H9 (cell line): ENCODE measurements at regions not wholly inside any gene's neighbourhood (a gene's known extent, or its start where the extent isn't known, plus 50 kb on each side); places are given as distances from the start of the nearest gene placed in this dataset.

Experiments
- DNase-seq: peaks from one replicate; pipeline ENCODE4 v3.0.0-alpha.2; 2017
- H2AFZ ChIP-seq: one replicate; pipeline ENCODE4 v1.6.1; 2013; ENCODE audit warnings: mild to moderate bottlenecking, low read length, control low read depth, moderate library complexity
- H2AK5ac ChIP-seq: 2 replicates; pipeline ENCODE4 v1.6.1; 2013; ENCODE audit warnings: low read length, control low read depth, mixed read lengths; ENCODE audit not compliant: insufficient read length
- H2BK120ac ChIP-seq: one replicate; pipeline ENCODE4 v1.6.1; 2013; ENCODE audit warnings: low read depth, mild to moderate bottlenecking, low read length, control low read depth, inconsistent platforms; ENCODE audit not compliant: poor library complexity, severe bottlenecking
- H2BK12ac ChIP-seq: 2 replicates; pipeline ENCODE4 v1.6.1; 2013; ENCODE audit warnings: low read length, control low read depth, mixed read lengths, low read depth; ENCODE audit not compliant: insufficient read length
- H2BK15ac ChIP-seq: 2 replicates; pipeline ENCODE4 v1.6.1; 2013; ENCODE audit warnings: low read depth, low read length, control low read depth
- H2BK20ac ChIP-seq: one replicate; pipeline ENCODE4 v1.6.1; 2013; ENCODE audit warnings: low read depth, mild to moderate bottlenecking, low read length, control low read depth, inconsistent platforms; ENCODE audit not compliant: poor library complexity, severe bottlenecking
- H2BK5ac ChIP-seq: 2 replicates; pipeline ENCODE4 v1.6.1; 2013; ENCODE audit warnings: low read length, control low read depth, mixed read lengths; ENCODE audit not compliant: insufficient read length
- H3K14ac ChIP-seq: 2 replicates; pipeline ENCODE4 v1.6.1; 2013; ENCODE audit warnings: low read length, control low read depth; ENCODE audit not compliant: insufficient read depth
- H3K18ac ChIP-seq: 2 replicates; pipeline ENCODE4 v1.6.1; 2013; ENCODE audit warnings: low read depth, mild to moderate bottlenecking, mixed read lengths, low read length, control low read depth; ENCODE audit not compliant: insufficient read length
- H3K23ac ChIP-seq: 2 replicates; pipeline ENCODE4 v1.6.1; 2013; ENCODE audit warnings: low read length, control low read depth, mixed read lengths, low read depth; ENCODE audit not compliant: insufficient read length
- H3K23me2 ChIP-seq: 2 replicates; pipeline ENCODE4 v1.6.1; 2013; ENCODE audit warnings: low read depth, mild to moderate bottlenecking, mixed read lengths, low read length, control low read depth; ENCODE audit not compliant: insufficient read length, poor library complexity, severe bottlenecking
- H3K27ac ChIP-seq: 2 replicates; pipeline ENCODE4 v1.5.1; 2013; ENCODE audit warnings: low read length, control low read depth, mixed read lengths, low read depth; ENCODE audit not compliant: insufficient read length
- H3K27me3 ChIP-seq: 2 replicates; pipeline ENCODE4 v1.6.1; 2013; ENCODE audit warnings: low read length, control low read depth, inconsistent platforms; ENCODE audit not compliant: insufficient read depth
- H3K4ac ChIP-seq: 2 replicates; pipeline ENCODE4 v1.6.1; 2013; ENCODE audit warnings: low read depth, mild to moderate bottlenecking, control low read depth, inconsistent platforms, low read length, moderate library complexity
- H3K4me1 ChIP-seq: 2 replicates; pipeline ENCODE4 v1.6.1; 2013; ENCODE audit warnings: low read length, control low read depth, inconsistent platforms; ENCODE audit not compliant: insufficient read depth
- H3K4me2 ChIP-seq: 2 replicates; pipeline ENCODE4 v1.6.1; 2013; ENCODE audit warnings: low read length, control low read depth, mixed read lengths; ENCODE audit not compliant: insufficient read length, insufficient read depth
- H3K56ac ChIP-seq: 2 replicates; pipeline ENCODE4 v1.6.1; 2013; ENCODE audit warnings: low read depth, mild to moderate bottlenecking, mixed read lengths, low read length, control low read depth; ENCODE audit not compliant: insufficient read length
- H3K79me1 ChIP-seq: 2 replicates; pipeline ENCODE4 v1.6.1; 2013; ENCODE audit warnings: low read depth, mild to moderate bottlenecking, moderate library complexity, low read length, control low read depth, inconsistent platforms; ENCODE audit not compliant: insufficient read depth, poor library complexity, severe bottlenecking
- H3K79me2 ChIP-seq: 2 replicates; pipeline ENCODE4 v1.6.1; 2013; ENCODE audit warnings: low read length, control low read depth, inconsistent platforms; ENCODE audit not compliant: insufficient read depth
- H3K9ac ChIP-seq: 2 replicates; pipeline ENCODE4 v1.6.1; 2013; ENCODE audit warnings: low read length, control low read depth, mixed read lengths; ENCODE audit not compliant: insufficient read length; ENCODE audit errors: extremely low read depth
- H3K9me3 ChIP-seq: one replicate; pipeline ENCODE4 v1.6.1; 2013; ENCODE audit warnings: low read depth, low read length, inconsistent platforms; ENCODE audit not compliant: control insufficient read depth
- H3T11ph ChIP-seq: one replicate; pipeline ENCODE4 v1.6.1; 2013; ENCODE audit warnings: mild to moderate bottlenecking, low read length, control low read depth, inconsistent platforms
- H4K20me1 ChIP-seq: one replicate; pipeline ENCODE4 v1.6.1; 2013; ENCODE audit not compliant: control insufficient read depth, insufficient read length, insufficient read depth
- H4K5ac ChIP-seq: 2 replicates; pipeline ENCODE4 v1.6.1; 2013; ENCODE audit warnings: low read depth, mild to moderate bottlenecking, mixed read lengths, low read length, control low read depth; ENCODE audit not compliant: insufficient read length
- H4K8ac ChIP-seq: replicated peaks from 2 replicates; pipeline ENCODE4 v1.6.1; 2013; ENCODE audit warnings: low read length, control low read depth, mixed read lengths, low read depth; ENCODE audit not compliant: insufficient read length
- H4K91ac ChIP-seq: 2 replicates; pipeline ENCODE4 v1.6.1; 2013; ENCODE audit warnings: low read depth, mild to moderate bottlenecking, moderate library complexity, mixed read lengths, low read length, control low read depth; ENCODE audit not compliant: insufficient read length
- H3K27ac Mint-ChIP-seq, 3 experiments: 2 replicates in 2 of 3; 3 replicates in 1 of 3; pipeline ENCODE4 v1.8.0; 2020 to 2021; ENCODE audit warnings: mixed read lengths in 3 of 3, mild to moderate bottlenecking in 1 of 3, moderate library complexity in 1 of 3
- H3K27me3 Mint-ChIP-seq: 2 replicates; pipeline ENCODE4 v1.8.0; 2021; ENCODE audit warnings: low read depth, mild to moderate bottlenecking, moderate library complexity, mixed read lengths
- H3K36me3 Mint-ChIP-seq, 3 experiments: 2 replicates in 2 of 3; 3 replicates in 1 of 3; pipeline ENCODE4 v1.8.0; 2020 to 2021; ENCODE audit warnings: low read depth in 3 of 3, mixed read lengths in 3 of 3; ENCODE audit not compliant: insufficient read depth in 1 of 3
- H3K4me1 Mint-ChIP-seq, 2 experiments: 2 replicates each; pipeline ENCODE4 v1.8.0; 2020; ENCODE audit warnings: mixed read lengths in 2 of 2
- H3K4me3 Mint-ChIP-seq, 2 experiments: 2 replicates in 1 of 2; 3 replicates in 1 of 2; pipeline ENCODE4 v1.8.0; 2020 to 2021; ENCODE audit warnings: mild to moderate bottlenecking in 2 of 2, mixed read lengths in 2 of 2, moderate library complexity in 1 of 2
- H3K9me3 Mint-ChIP-seq, 2 experiments: 2 replicates in 1 of 2; 3 replicates in 1 of 2; pipeline ENCODE4 v1.8.0; 2020; ENCODE audit warnings: mild to moderate bottlenecking in 2 of 2, mixed read lengths in 2 of 2, moderate library complexity in 1 of 2
- WGBS: extraction: QIAGEN DNeasy Blood & Tissue Kit; methylation state at CpG from one replicate; pipeline ENCODE4 v1.1.7; 2013; ENCODE audit warnings: missing lambda C conversion rate, low lambda C conversion rate, mixed read lengths; ENCODE audit not compliant: insufficient read length; ENCODE audit errors: extremely low coverage; 5-methylcytosine and 5-hydroxymethylcytosine counted together
- TF ChIP-seq, protein P1 (sequence below): fragments of 200-600 bp; sonication (generic); conservative IDR thresholded peaks from 3 replicates; pipeline ENCODE4 v1.8.0; 2021; ENCODE audit warnings: antibody characterized with exemption, mild to moderate bottlenecking

DNA sequence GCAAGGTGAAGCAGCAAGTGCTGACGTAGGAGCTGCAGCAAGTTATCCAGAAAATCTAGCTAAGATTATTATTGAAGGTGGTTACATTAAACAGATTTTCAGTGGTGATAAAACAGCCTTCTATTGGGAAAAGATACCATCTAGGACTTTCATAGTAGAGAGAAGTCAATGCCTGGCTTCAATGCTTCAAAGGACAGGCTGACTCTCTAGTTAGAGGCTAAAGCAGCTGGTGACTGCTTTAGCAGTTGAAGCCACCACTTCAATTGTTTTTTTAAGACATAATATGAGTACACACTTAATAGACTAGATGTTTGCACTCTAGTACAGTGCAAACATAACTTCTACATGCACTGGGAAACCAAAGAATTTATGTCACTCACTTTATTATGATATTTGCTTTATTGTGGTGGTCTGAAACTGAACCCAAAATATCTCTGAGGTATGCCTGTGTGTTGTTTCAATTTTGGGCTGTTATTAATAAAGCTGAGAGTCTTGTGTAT is 1026.9 kb upstream of the FOXG1 start:
- H3K4me3 Mint-ChIP-seq, result no peak overlapping the region
- H3K4ac ChIP-seq, result no peak overlapping the region
- no peaks in the 10 kb centered on the region; a peak in 2 of 5 replicates for H3K9me3 Mint-ChIP-seq
- no peak overlapping the region for H3K14ac ChIP-seq
- no peak overlapping the region for H4K5ac ChIP-seq
- no peak overlapping the region for H3K18ac ChIP-seq
- no peaks in the 10 kb centered on the region for H3K79me1 ChIP-seq
- H3K56ac ChIP-seq, result no peak overlapping the region
- DNase-seq, result no peak
- no peak overlapping the region for H3K27ac ChIP-seq
- TF ChIP-seq, protein P1, sequence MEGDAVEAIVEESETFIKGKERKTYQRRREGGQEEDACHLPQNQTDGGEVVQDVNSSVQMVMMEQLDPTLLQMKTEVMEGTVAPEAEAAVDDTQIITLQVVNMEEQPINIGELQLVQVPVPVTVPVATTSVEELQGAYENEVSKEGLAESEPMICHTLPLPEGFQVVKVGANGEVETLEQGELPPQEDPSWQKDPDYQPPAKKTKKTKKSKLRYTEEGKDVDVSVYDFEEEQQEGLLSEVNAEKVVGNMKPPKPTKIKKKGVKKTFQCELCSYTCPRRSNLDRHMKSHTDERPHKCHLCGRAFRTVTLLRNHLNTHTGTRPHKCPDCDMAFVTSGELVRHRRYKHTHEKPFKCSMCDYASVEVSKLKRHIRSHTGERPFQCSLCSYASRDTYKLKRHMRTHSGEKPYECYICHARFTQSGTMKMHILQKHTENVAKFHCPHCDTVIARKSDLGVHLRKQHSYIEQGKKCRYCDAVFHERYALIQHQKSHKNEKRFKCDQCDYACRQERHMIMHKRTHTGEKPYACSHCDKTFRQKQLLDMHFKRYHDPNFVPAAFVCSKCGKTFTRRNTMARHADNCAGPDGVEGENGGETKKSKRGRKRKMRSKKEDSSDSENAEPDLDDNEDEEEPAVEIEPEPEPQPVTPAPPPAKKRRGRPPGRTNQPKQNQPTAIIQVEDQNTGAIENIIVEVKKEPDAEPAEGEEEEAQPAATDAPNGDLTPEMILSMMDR, result no peak
- no peak overlapping the region for H3K23ac ChIP-seq
- no peaks in the 10 kb centered on the region for H3K79me2 ChIP-seq
- no peaks in the 10 kb centered on the region for H3K4me1 ChIP-seq
- H2AK5ac ChIP-seq, result no peak overlapping the region
- no peak overlapping the region for H3T11ph ChIP-seq
- no peaks in the 10 kb centered on the region for H3K23me2 ChIP-seq
- H2BK15ac ChIP-seq, result no peak overlapping the region
- no peak overlapping the region for H3K9ac ChIP-seq
- H3K9me3 ChIP-seq, result no peaks in the 10 kb centered on the region
- no peaks in the 10 kb centered on the region for H3K4me1 Mint-ChIP-seq
- no peak overlapping the region for H2BK120ac ChIP-seq
- H2BK5ac ChIP-seq, result no peak overlapping the region
- H4K91ac ChIP-seq, result no peak overlapping the region
- H4K20me1 ChIP-seq, result no peaks in the 10 kb centered on the region
- no peak overlapping the region for H2BK20ac ChIP-seq
- no peaks in the 10 kb centered on the region for H3K27me3 Mint-ChIP-seq
- no peak overlapping the region for H3K4me2 ChIP-seq
- H4K8ac ChIP-seq, result no peak overlapping the region
- H3K27ac Mint-ChIP-seq, result no peak overlapping the region
- H3K36me3 Mint-ChIP-seq, result no peaks in the 10 kb centered on the region; a peak in 1 of 7 replicates
- no peak overlapping the region for H2AFZ ChIP-seq
- H3K27me3 ChIP-seq, result no peaks in the 10 kb centered on the region
- WGBS, result no CpG with 5 or more reads among the region's 1 CpG
- no peak overlapping the region for H2BK12ac ChIP-seq
